GM12878 (cell line): ENCODE measurements at regions not wholly inside any gene's neighbourhood (a gene's known extent, or its start where the extent isn't known, plus 50 kb on each side); places are given as distances from the start of the nearest gene placed in this dataset.

Experiments used
- ATAC-seq: fragments of 200-7000 bp; cut with Tn5 transposase; 3 replicates; pipeline ENCODE4 v1.9.1; 2020; ENCODE audit warnings: mild to moderate bottlenecking, moderate library complexity
- BruUV-seq: library from RNA; stranded (reverse); fragments of 400-500 nt; replicated peaks from 2 replicates; lab custom pipeline; 2021; lab: Mats Ljungman, UMichigan
- CTCF ChIA-PET: fragments of 300-600 bp; sonication (Branson Sonifier 250); formaldehyde crosslinking; extraction: SDS; loops from one replicate; lab custom pipeline; 2021; ENCODE audit warnings: inconsistent platforms; lab: Yijun Ruan, JAX
- POLR2A ChIA-PET: fragments of 350-600 bp; formaldehyde crosslinking; extraction: SDS; loops from one replicate; lab custom pipeline; 2021; ENCODE audit warnings: inconsistent platforms; lab: Charles Lee
- RAD21 ChIA-PET: fragments of 300-600 bp; sonication (Branson Sonifier 250); formaldehyde crosslinking; loops from one replicate; lab custom pipeline; 2023; ENCODE audit warnings: antibody characterized with exemption; ENCODE audit not compliant: unreplicated experiment; lab: Charles Lee
- SMC1A ChIA-PET: fragments of 300-600 bp; sonication (Branson Sonifier 250); formaldehyde crosslinking; loops from one replicate; lab custom pipeline; 2023; ENCODE audit not compliant: unreplicated experiment, uncharacterized antibody; lab: Charles Lee
- DNase-seq: peaks from one replicate; pipeline ENCODE4 v3.0.0-alpha.2; 2011; ENCODE audit warnings: low read depth, low spot score
- FAIRE-seq: peaks from 3 replicates; lab custom pipeline; 2011; peaks lifted over from hg19 to GRCh38; lab: Jason Lieb, UNC
- H2AFZ ChIP-seq: 2 replicates; pipeline ENCODE4 v1.6.0; 2011; ENCODE audit warnings: low read depth, low read length, control low read depth; ENCODE audit not compliant: control insufficient read depth
- H3K27ac ChIP-seq: 2 replicates; pipeline ENCODE4 v1.5.1; 2011; ENCODE audit warnings: control low read depth; ENCODE audit not compliant: control insufficient read depth, insufficient read depth
- H3K27me3 ChIP-seq, 2 experiments: replicated peaks in 1 of 2; 2 replicates each; pipeline versions ENCODE4 v1.6.0 to v1.6.1; 2011; ENCODE audit warnings: low read length in 1 of 2; ENCODE audit not compliant: control insufficient read depth in 2 of 2, insufficient read depth in 2 of 2
- H3K36me3 ChIP-seq, 2 experiments: 2 replicates each; pipeline ENCODE4 v1.5.1; 2011; ENCODE audit warnings: low read length in 1 of 2; ENCODE audit not compliant: control insufficient read depth in 2 of 2, insufficient read depth in 2 of 2
- H3K4me1 ChIP-seq: 2 replicates; pipeline ENCODE4 v1.6.1; 2011; ENCODE audit warnings: mild to moderate bottlenecking, low read length, moderate library complexity, mixed read lengths; ENCODE audit not compliant: control insufficient read depth, insufficient read depth
- H3K4me2 ChIP-seq: 2 replicates; pipeline ENCODE4 v1.6.0; 2011; ENCODE audit warnings: control low read depth; ENCODE audit not compliant: control insufficient read depth, insufficient read depth
- H3K4me3 ChIP-seq: fragments of 200-600 bp; sonication (generic); 2 replicates; pipeline ENCODE4 v1.5.1; 2016
- H3K79me2 ChIP-seq: 2 replicates; pipeline ENCODE4 v1.6.0; 2011; ENCODE audit warnings: low read length; ENCODE audit not compliant: control insufficient read depth, insufficient read depth
- H3K9ac ChIP-seq: 2 replicates; pipeline ENCODE4 v1.8.0; 2011; ENCODE audit warnings: low read length, control low read depth, mixed read lengths; ENCODE audit not compliant: control insufficient read depth, insufficient read depth
- H3K9me3 ChIP-seq: replicated peaks from 3 replicates; pipeline ENCODE4 v1.5.1; 2011; ENCODE audit warnings: mild to moderate bottlenecking, low read length; ENCODE audit not compliant: control insufficient read depth, insufficient read depth
- H4K20me1 ChIP-seq: 2 replicates; pipeline ENCODE4 v1.6.0; 2011; ENCODE audit not compliant: control insufficient read depth, insufficient read depth
- CBFB ChIP-seq: IDR thresholded peaks from 2 replicates; pipeline ENCODE4 v1.6.1; 2016; ENCODE audit warnings: antibody characterized with exemption, low read depth
- CREB1 ChIP-seq: IDR thresholded peaks from 2 replicates; pipeline ENCODE4 v1.6.1; 2012; ENCODE audit warnings: low read depth, mild to moderate bottlenecking, inconsistent platforms
- ETV6 ChIP-seq, 2 experiments: fragments of 450-650 bp in 1 of 2; IDR thresholded peaks in 1 of 2; conservative IDR thresholded peaks in 1 of 2; 2 replicates each; pipeline ENCODE4 v1.6.1; 2014; ENCODE audit warnings: antibody characterized with exemption in 1 of 2, borderline replicate concordance in 1 of 2, low read depth in 1 of 2, mild to moderate bottlenecking in 1 of 2, moderate library complexity in 1 of 2
- HDAC2 ChIP-seq: fragments of 200-600 bp; sonication (generic); IDR thresholded peaks from 2 replicates; pipeline ENCODE4 v1.6.1; 2017
- PML ChIP-seq: IDR thresholded peaks from 2 replicates; pipeline ENCODE4 v1.6.1; 2012; ENCODE audit warnings: low read length, inconsistent platforms
- SIN3A ChIP-seq: IDR thresholded peaks from 2 replicates; pipeline ENCODE4 v1.6.1; 2012; ENCODE audit warnings: low read depth, low read length, improper control_type of control experiment
- SRF ChIP-seq, 2 experiments: IDR thresholded peaks; 2 replicates each; pipeline ENCODE4 v1.6.1; 2011; ENCODE audit warnings: low read depth in 2 of 2, low read length in 2 of 2, mild to moderate bottlenecking in 1 of 2, moderate library complexity in 1 of 2
- WGBS: methylation state at CpG from one replicate; pipeline ENCODE4 v1.1.6; 2016; ENCODE audit warnings: low lambda C conversion rate; ENCODE audit not compliant: insufficient replicate concordance, insufficient coverage; ENCODE audit errors: missing lambda C conversion rate; 5-methylcytosine and 5-hydroxymethylcytosine counted together
- in situ Hi-C: fragments of 300-500 bp; cut with MboI; formaldehyde crosslinking; loops from 9 replicates; pipeline ENCODE4 v1.14.3; 2018; ENCODE audit warnings: mixed read lengths
- intact Hi-C: fragments of 100-400 bp; cut with micrococcal nuclease; formaldehyde crosslinking; loops from one replicate; pipeline ENCODE4 v1.14.2; 2022; ENCODE audit not compliant: unreplicated experiment
- TF ChIP-seq, protein P1 (sequence below): IDR thresholded peaks from 2 replicates; pipeline ENCODE4 v1.6.1; 2011; ENCODE audit warnings: low read depth, mild to moderate bottlenecking, low read length, moderate library complexity, borderline replicate concordance; ENCODE audit errors: extremely low read depth
- TF ChIP-seq, protein P2 (sequence below): fragments of 450-650 bp; IDR thresholded peaks from 2 replicates; pipeline ENCODE4 v1.6.1; 2017; ENCODE audit warnings: mild to moderate bottlenecking, moderate library complexity
- TF ChIP-seq, protein P3 (sequence below): fragments of 150-350 bp; IDR thresholded peaks from 2 replicates; pipeline ENCODE4 v1.6.1; 2016; ENCODE audit warnings: low read depth, low read length

DNA sequence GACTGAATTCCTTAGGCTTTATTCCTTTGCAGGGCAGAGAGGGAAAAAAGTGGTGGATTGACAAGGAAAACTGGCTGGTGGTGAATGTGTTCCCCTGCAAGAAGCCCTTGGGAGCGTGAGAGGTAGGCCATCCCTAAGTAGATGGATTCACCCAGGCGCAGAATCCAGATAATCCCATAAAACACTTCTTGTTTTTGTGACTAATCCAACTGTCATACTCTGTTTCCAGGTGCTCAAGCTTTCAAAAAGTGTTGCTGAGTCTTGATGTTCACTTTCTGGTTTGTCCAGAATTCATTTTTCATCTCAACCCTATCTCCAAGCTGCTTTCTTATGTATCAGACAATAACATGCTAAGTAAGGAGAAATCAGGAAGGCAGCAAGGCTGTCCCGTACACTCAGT lies 250.8 kb upstream of the HABP2 start:
- no peaks in the 10 kb centered on the region for H3K4me1 ChIP-seq
- FAIRE-seq (no peak), DNase-seq (no peak), ATAC-seq (no peak)
- ChIA-PET CTCF (no interaction called here), SMC1A (no interaction called here), RAD21 (no interaction called here), POLR2A (no interaction called here)
- H3K9ac ChIP-seq, result no peak overlapping the region
- no peaks in the 10 kb centered on the region for H3K79me2 ChIP-seq
- in situ Hi-C loops, result no loop called here
- no peaks in the 10 kb centered on the region for H3K36me3 ChIP-seq
- no peak overlapping the region for H3K4me2 ChIP-seq
- no peak overlapping the region for H3K4me3 ChIP-seq
- WGBS, result 26% methylated on average over 3 of the region's 3 CpGs
- no peak overlapping the region for H3K27ac ChIP-seq
- H4K20me1 ChIP-seq, result no peaks in the 10 kb centered on the region
- no TSS peak for BruUV-seq
- H3K9me3 ChIP-seq, result no peaks in the 10 kb centered on the region; the same call in 2 of the 3 replicates
- H3K27me3 ChIP-seq, result no peaks in the 10 kb centered on the region
- TF ChIP-seq SIN3A, result no peak
- TF ChIP-seq, protein P1, sequence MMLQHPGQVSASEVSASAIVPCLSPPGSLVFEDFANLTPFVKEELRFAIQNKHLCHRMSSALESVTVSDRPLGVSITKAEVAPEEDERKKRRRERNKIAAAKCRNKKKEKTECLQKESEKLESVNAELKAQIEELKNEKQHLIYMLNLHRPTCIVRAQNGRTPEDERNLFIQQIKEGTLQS, result no peak
- no peak for TF ChIP-seq HDAC2
- TF ChIP-seq CBFB, result no peak
- TF ChIP-seq, protein P2, sequence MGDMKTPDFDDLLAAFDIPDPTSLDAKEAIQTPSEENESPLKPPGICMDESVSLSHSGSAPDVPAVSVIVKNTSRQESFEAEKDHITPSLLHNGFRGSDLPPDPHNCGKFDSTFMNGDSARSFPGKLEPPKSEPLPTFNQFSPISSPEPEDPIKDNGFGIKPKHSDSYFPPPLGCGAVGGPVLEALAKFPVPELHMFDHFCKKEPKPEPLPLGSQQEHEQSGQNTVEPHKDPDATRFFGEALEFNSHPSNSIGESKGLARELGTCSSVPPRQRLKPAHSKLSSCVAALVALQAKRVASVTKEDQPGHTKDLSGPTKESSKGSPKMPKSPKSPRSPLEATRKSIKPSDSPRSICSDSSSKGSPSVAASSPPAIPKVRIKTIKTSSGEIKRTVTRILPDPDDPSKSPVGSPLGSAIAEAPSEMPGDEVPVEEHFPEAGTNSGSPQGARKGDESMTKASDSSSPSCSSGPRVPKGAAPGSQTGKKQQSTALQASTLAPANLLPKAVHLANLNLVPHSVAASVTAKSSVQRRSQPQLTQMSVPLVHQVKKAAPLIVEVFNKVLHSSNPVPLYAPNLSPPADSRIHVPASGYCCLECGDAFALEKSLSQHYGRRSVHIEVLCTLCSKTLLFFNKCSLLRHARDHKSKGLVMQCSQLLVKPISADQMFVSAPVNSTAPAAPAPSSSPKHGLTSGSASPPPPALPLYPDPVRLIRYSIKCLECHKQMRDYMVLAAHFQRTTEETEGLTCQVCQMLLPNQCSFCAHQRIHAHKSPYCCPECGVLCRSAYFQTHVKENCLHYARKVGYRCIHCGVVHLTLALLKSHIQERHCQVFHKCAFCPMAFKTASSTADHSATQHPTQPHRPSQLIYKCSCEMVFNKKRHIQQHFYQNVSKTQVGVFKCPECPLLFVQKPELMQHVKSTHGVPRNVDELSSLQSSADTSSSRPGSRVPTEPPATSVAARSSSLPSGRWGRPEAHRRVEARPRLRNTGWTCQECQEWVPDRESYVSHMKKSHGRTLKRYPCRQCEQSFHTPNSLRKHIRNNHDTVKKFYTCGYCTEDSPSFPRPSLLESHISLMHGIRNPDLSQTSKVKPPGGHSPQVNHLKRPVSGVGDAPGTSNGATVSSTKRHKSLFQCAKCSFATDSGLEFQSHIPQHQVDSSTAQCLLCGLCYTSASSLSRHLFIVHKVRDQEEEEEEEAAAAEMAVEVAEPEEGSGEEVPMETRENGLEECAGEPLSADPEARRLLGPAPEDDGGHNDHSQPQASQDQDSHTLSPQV, result no peak
- TF ChIP-seq PML, result no peak
- TF ChIP-seq, protein P3, sequence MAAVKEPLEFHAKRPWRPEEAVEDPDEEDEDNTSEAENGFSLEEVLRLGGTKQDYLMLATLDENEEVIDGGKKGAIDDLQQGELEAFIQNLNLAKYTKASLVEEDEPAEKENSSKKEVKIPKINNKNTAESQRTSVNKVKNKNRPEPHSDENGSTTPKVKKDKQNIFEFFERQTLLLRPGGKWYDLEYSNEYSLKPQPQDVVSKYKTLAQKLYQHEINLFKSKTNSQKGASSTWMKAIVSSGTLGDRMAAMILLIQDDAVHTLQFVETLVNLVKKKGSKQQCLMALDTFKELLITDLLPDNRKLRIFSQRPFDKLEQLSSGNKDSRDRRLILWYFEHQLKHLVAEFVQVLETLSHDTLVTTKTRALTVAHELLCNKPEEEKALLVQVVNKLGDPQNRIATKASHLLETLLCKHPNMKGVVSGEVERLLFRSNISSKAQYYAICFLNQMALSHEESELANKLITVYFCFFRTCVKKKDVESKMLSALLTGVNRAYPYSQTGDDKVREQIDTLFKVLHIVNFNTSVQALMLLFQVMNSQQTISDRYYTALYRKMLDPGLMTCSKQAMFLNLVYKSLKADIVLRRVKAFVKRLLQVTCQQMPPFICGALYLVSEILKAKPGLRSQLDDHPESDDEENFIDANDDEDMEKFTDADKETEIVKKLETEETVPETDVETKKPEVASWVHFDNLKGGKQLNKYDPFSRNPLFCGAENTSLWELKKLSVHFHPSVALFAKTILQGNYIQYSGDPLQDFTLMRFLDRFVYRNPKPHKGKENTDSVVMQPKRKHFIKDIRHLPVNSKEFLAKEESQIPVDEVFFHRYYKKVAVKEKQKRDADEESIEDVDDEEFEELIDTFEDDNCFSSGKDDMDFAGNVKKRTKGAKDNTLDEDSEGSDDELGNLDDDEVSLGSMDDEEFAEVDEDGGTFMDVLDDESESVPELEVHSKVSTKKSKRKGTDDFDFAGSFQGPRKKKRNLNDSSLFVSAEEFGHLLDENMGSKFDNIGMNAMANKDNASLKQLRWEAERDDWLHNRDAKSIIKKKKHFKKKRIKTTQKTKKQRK, result no peak
- no peak for TF ChIP-seq SRF (IDR thresholded peaks at IDR 0.05; ENCODE audit: low read depth in 2 of 2, low read length in 2 of 2)
- TF ChIP-seq CREB1, result no peak
- TF ChIP-seq ETV6 (conservative IDR thresholded peaks at IDR 0.05 in 1 of 2, IDR thresholded peaks at IDR 0.05 in 1 of 2; ENCODE audit: borderline replicate concordance in 1 of 2, low read depth in 1 of 2), result no peak
- no peak overlapping the region for H2AFZ ChIP-seq
- intact Hi-C loops, result no loop called here
